ENCODE measurements at regions not wholly inside any gene's neighbourhood (a gene's known extent, or its start where the extent isn't known, plus 50 kb on each side); places are given as distances from the start of the nearest gene placed in this dataset.

- Histone ChIP-seq H4K20me1 (ENCODE audit: insufficient read depth, low read length) (no peaks in the 10 kb centered on the region), H3K36me3 (replicated peaks; ENCODE audit: low read depth, low read length) (no peaks in the 10 kb centered on the region), H3K27ac (ENCODE audit: low read length) (no peak overlapping the region), H3K27me3 (ENCODE audit: low read depth, low read length) (no peaks in the 10 kb centered on the region), H3K79me2 (ENCODE audit: low read length) (no peaks in the 10 kb centered on the region), H3K9me3 (ENCODE audit: insufficient read depth, low read length) (no peaks in the 10 kb centered on the region), H3K4me1 (ENCODE audit: low read length) (no peaks in the 10 kb centered on the region), H3K9ac (ENCODE audit: low read length) (no peak overlapping the region), H3K4me3 (ENCODE audit: low read length) (no peak overlapping the region), H2AFZ (ENCODE audit: low read depth, low read length) (no peak overlapping the region), H3K4me2 (ENCODE audit: low read length) (no peak overlapping the region)
- TF ChIP-seq EZH2phosphoT487 (IDR thresholded peaks at IDR 0.05; ENCODE audit: low read depth) = no peak
These were observed 237.6 kb upstream of the STAC start for GRCh38 chr3:36142746-36143145.

- no peak for TF ChIP-seq CTCF (IDR thresholded peaks at IDR 0.05; ENCODE audit: low read depth, low read length)
- TF ChIP-seq EZH2phosphoT487 (IDR thresholded peaks at IDR 0.05; ENCODE audit: low read depth) = no peak
- H3K79me2 ChIP-seq (ENCODE audit: low read length) = no peaks in the 10 kb centered on the region
- H3K4me2 ChIP-seq (ENCODE audit: low read length) = no peak overlapping the region
- H3K27me3 ChIP-seq (ENCODE audit: low read depth, low read length) = no peaks in the 10 kb centered on the region
- H3K9me3 ChIP-seq (ENCODE audit: insufficient read depth, low read length) = no peaks in the 10 kb centered on the region
- no peak overlapping the region for H2AFZ ChIP-seq (ENCODE audit: low read depth, low read length)
- no peak overlapping the region for H3K9ac ChIP-seq (ENCODE audit: low read length)
- no peak overlapping the region for H3K4me3 ChIP-seq (ENCODE audit: low read length)
- H3K4me1 ChIP-seq (ENCODE audit: low read length) = no peaks in the 10 kb centered on the region
- no peaks in the 10 kb centered on the region for H4K20me1 ChIP-seq (ENCODE audit: insufficient read depth, low read length)
- H3K36me3 ChIP-seq (replicated peaks; ENCODE audit: low read depth, low read length) = no peaks in the 10 kb centered on the region
- H3K27ac ChIP-seq (ENCODE audit: low read length) = no peak overlapping the region
These were observed 233.9 kb upstream of the STAC start for GRCh38 chr3:36146404-36146803.

GRCh38 chr3:36147934-36148558, 232.3 kb upstream of the STAC start:
- Histone ChIP-seq H3K79me2 (ENCODE audit: low read length) (no peaks in the 10 kb centered on the region), H2AFZ (ENCODE audit: low read depth, low read length) (no peak overlapping the region), H3K27me3 (ENCODE audit: low read depth, low read length) (no peaks in the 10 kb centered on the region), H3K4me1 (ENCODE audit: low read length) (no peaks in the 10 kb centered on the region), H4K20me1 (ENCODE audit: insufficient read depth, low read length) (no peaks in the 10 kb centered on the region), H3K9me3 (ENCODE audit: insufficient read depth, low read length) (no peaks in the 10 kb centered on the region), H3K9ac (ENCODE audit: low read length) (no peak overlapping the region), H3K4me2 (ENCODE audit: low read length) (no peak overlapping the region), H3K4me3 (ENCODE audit: low read length) (no peak overlapping the region), H3K27ac (ENCODE audit: low read length) (no peak overlapping the region), H3K36me3 (replicated peaks; ENCODE audit: low read depth, low read length) (no peaks in the 10 kb centered on the region)
- TF ChIP-seq CTCF (IDR thresholded peaks at IDR 0.05; ENCODE audit: low read depth, low read length) (no peak), EZH2phosphoT487 (IDR thresholded peaks at IDR 0.05; ENCODE audit: low read depth) (no peak)

- H4K20me1 ChIP-seq (ENCODE audit: insufficient read depth, low read length) = no peaks in the 10 kb centered on the region
These were observed 230.8 kb upstream of the STAC start for GRCh38 chr3:36149447-36149865.

More at GRCh38 chr3:36149447-36149865, 230.8 kb upstream of the STAC start:
- H3K36me3 ChIP-seq (replicated peaks; ENCODE audit: low read depth, low read length) = no peaks in the 10 kb centered on the region
- H3K4me1 ChIP-seq (ENCODE audit: low read length) = no peaks in the 10 kb centered on the region
- no peaks in the 10 kb centered on the region for H3K79me2 ChIP-seq (ENCODE audit: low read length)
- H3K9ac ChIP-seq (ENCODE audit: low read length) = no peak overlapping the region
- no peaks in the 10 kb centered on the region for H3K27me3 ChIP-seq (ENCODE audit: low read depth, low read length)
- H3K4me3 ChIP-seq (ENCODE audit: low read length) = no peak overlapping the region
- H2AFZ ChIP-seq (ENCODE audit: low read depth, low read length) = no peak overlapping the region
- no peaks in the 10 kb centered on the region for H3K9me3 ChIP-seq (ENCODE audit: insufficient read depth, low read length)
- TF ChIP-seq CTCF (IDR thresholded peaks at IDR 0.05; ENCODE audit: low read depth, low read length) = no peak
- TF ChIP-seq EZH2phosphoT487 (IDR thresholded peaks at IDR 0.05; ENCODE audit: low read depth) = no peak
- H3K27ac ChIP-seq (ENCODE audit: low read length) = no peak overlapping the region
- no peak overlapping the region for H3K4me2 ChIP-seq (ENCODE audit: low read length)

Data from OCI-LY3 (cell line).